ENCODE measurements at regions not wholly inside any gene's neighbourhood (a gene's known extent, or its start where the extent isn't known, plus 50 kb on each side); places are given as distances from the start of the nearest gene placed in this dataset.

- Histone ChIP-seq H3K27me3 (no peaks in the 10 kb centered on the region), H3K9me3 (no peaks in the 10 kb centered on the region), H3K4me1 (no peaks in the 10 kb centered on the region), H3K4me3 (no peak overlapping the region), H3K36me3 (no peaks in the 10 kb centered on the region), H3K27ac (no peak overlapping the region)
- intact Hi-C loops (cut with DNase I) = no loop called here
- ATAC-seq = no peak
- no peak for TF ChIP-seq CTCF (IDR thresholded peaks at IDR 0.05)
- no peak for DNase-seq
These were observed 72.6 kb upstream of the BRINP1 start for GRCh38 chr9:119441832-119442231.

DNA sequence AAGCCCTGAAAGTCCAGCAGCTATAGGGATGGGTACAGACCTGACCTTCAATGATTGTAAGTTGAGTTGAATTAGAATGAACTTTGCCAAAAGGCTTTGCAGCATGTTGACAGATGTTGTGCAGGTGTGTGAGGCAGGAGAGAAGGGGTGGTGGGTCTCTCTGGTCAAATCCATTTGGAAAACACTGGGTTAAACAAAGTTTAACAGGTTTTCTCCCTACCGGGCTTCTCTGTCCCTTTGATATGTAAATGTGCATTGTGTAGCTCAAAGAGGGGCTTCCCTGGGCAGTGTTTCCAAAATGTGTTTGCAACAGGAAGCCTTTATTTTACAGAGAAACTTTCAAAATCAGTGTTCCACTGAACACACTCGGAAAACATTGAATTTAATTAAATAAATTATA is 72.1 kb upstream of the BRINP1 start:
- Histone ChIP-seq H3K4me1 (no peaks in the 10 kb centered on the region), H3K9me3 (no peaks in the 10 kb centered on the region), H3K36me3 (no peaks in the 10 kb centered on the region), H3K4me3 (no peak overlapping the region), H3K27ac (no peak overlapping the region), H3K27me3 (no peaks in the 10 kb centered on the region)
- DNase-seq (no peak), ATAC-seq (no peak)
- intact Hi-C loops (cut with DNase I) = no loop called here
- no peak for TF ChIP-seq CTCF (IDR thresholded peaks at IDR 0.05)

DNA sequence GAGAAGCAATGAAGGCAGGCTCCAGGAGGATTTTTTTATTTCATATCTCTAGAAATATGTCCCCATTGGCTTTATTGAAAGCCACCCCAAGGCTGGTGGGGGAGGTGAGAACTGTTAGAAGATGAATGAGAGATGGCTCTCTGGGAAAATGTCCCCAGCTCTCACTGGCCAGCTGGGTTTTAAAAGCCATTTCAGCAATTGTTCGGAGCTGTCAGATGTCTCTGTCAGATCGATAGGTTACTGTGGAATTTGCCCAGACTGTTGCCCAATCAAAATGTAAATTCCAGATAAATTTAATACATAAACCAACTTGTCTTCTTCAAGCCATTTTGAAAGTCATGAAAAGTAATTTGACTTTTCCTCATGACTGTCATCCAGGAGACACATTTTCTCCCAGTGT is 67.0 kb upstream of the BRINP1 start:
- Histone ChIP-seq H3K36me3 (no peaks in the 10 kb centered on the region), H3K4me1 (no peaks in the 10 kb centered on the region), H3K9me3 (no peaks in the 10 kb centered on the region), H3K4me3 (no peak overlapping the region), H3K27ac (no peak overlapping the region), H3K27me3 (no peaks in the 10 kb centered on the region)
- no peak for ATAC-seq
- no peak for DNase-seq
- intact Hi-C loops (cut with DNase I) = no loop called here
- no peak for TF ChIP-seq CTCF (IDR thresholded peaks at IDR 0.05)

DNA sequence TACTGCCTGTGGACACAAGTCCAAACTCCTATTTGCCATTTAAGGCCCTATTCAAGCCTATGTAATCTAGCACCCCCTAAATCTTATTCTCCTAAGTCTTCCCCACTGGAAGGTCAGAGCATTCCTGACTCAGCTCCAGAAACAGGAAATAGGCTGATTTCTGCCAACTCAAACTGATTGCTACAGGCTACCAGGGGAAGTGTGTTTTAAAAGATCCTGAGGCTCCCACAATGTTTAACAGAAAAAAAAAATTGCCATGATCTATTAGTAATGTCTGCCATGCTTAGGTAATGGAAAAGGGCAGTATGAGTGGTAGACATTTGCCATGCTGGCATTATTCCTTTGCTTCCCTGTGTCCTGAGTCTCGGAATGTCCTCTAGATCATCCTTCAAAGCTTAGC is 65.8 kb upstream of the BRINP1 start:
- no peaks in the 10 kb centered on the region for H3K9me3 ChIP-seq
- no peak for ATAC-seq
- H3K36me3 ChIP-seq = no peaks in the 10 kb centered on the region
- DNase-seq = no peak
- no peak for TF ChIP-seq CTCF (IDR thresholded peaks at IDR 0.05)
- intact Hi-C loops (cut with DNase I) = no loop called here
- H3K27ac ChIP-seq = no peak overlapping the region
- H3K27me3 ChIP-seq = no peaks in the 10 kb centered on the region
- no peak overlapping the region for H3K4me3 ChIP-seq
- H3K4me1 ChIP-seq = no peaks in the 10 kb centered on the region

- intact Hi-C loops (cut with DNase I) = no loop called here
- no peak for ATAC-seq
- no peaks in the 10 kb centered on the region for H3K36me3 ChIP-seq
- DNase-seq = no peak
- H3K27me3 ChIP-seq = no peaks in the 10 kb centered on the region
- no peak for TF ChIP-seq CTCF (IDR thresholded peaks at IDR 0.05)
- H3K4me3 ChIP-seq = no peak overlapping the region
- H3K9me3 ChIP-seq = no peaks in the 10 kb centered on the region
- no peaks in the 10 kb centered on the region for H3K4me1 ChIP-seq
- H3K27ac ChIP-seq = no peak overlapping the region
These were observed 63.2 kb upstream of the BRINP1 start for GRCh38 chr9:119432428-119432827.

DNA sequence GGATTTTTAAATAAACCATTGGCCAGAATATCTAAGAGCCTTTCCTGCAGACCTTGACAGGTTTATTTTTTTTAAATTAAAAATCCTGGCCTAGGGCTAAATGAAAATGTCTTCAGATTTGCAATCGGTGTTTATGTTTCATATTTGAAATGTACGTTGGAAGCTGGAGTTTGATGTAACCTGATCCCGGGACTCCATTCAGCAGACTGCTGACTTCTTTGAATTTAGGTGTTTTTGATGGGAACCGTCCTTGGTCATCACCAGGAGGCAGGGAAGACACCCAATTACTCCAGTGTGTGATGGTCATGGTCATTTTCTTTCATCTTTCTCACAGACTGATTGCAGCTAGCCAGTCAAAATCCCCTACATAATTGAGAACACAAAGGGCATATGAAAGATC is 60.1 kb upstream of the BRINP1 start:
- H3K36me3 ChIP-seq = no peaks in the 10 kb centered on the region
- intact Hi-C loops (cut with DNase I) = no loop called here
- H3K27me3 ChIP-seq = no peaks in the 10 kb centered on the region
- ATAC-seq (no peak), DNase-seq (no peak)
- no peaks in the 10 kb centered on the region for H3K9me3 ChIP-seq
- no peak overlapping the region for H3K27ac ChIP-seq
- no peaks in the 10 kb centered on the region for H3K4me1 ChIP-seq
- H3K4me3 ChIP-seq = no peak overlapping the region
- no peak for TF ChIP-seq CTCF (IDR thresholded peaks at IDR 0.05)
